Left lung (tissue), 4 donors: ENCODE measurements at regions not wholly inside any gene's neighbourhood (a gene's known extent, or its start where the extent isn't known, plus 50 kb on each side); places are given as distances from the start of the nearest gene placed in this dataset.

Source experiments
- ATAC-seq: fragments of 200-7000 bp; cut with Tn5 transposase; one replicate; pipeline ENCODE4 v1.9.1; 2020; ENCODE audit warnings: moderate library complexity
- DNase-seq, 4 donors: peaks; one replicate each; pipeline ENCODE4 v3.0.0-alpha.2; 2013 to 2020
- H3K27ac ChIP-seq, 2 donors: fragments of 200-600 bp; sonication (generic) in 1 of 2; one replicate each; pipeline versions ENCODE4 v1.5.0 to v1.8.0; 2020 to 2021
- H3K27me3 ChIP-seq, 2 donors: fragments of 200-600 bp; sonication (generic) in 1 of 2; one replicate each; pipeline versions ENCODE4 v1.5.0 to v1.8.0; 2020 to 2021
- H3K36me3 ChIP-seq, 2 donors: fragments of 200-600 bp; sonication (generic) in 1 of 2; one replicate each; pipeline versions ENCODE4 v1.5.0 to v1.8.0; 2020 to 2021
- H3K4me1 ChIP-seq, 2 donors: fragments of 200-600 bp; one replicate each; pipeline ENCODE4 v1.8.0; 2021
- H3K4me3 ChIP-seq, 2 donors: fragments of 200-600 bp; sonication (generic) in 1 of 2; one replicate each; pipeline versions ENCODE4 v1.5.0 to v1.8.0; 2020 to 2021; ENCODE audit warnings: mild to moderate bottlenecking in 1 of 2
- H3K9me3 ChIP-seq, 2 donors: fragments of 200-600 bp; sonication (generic) in 1 of 2; one replicate each; pipeline versions ENCODE4 v1.5.0 to v1.8.0; 2020 to 2021
- CTCF ChIP-seq, 2 donors: fragments of 200-600 bp; sonication (generic) in 1 of 2; IDR thresholded peaks; one replicate each; pipeline versions ENCODE4 v1.5.0 to v1.8.0; 2021; ENCODE audit warnings: antibody characterized with exemption in 2 of 2
- intact Hi-C, 2 donors: fragments of 100-400 bp; cut with DNase I; formaldehyde crosslinking; loops; one replicate each; pipeline versions ENCODE4 v1.11.2 to v1.14.2; 2022
- donor health status: DM: no; HTN: yes; CAD: no.
- donor health status: DM: no; HTN: no; CAD: no.

- Histone ChIP-seq H3K27ac (no peak overlapping the region), H3K9me3 (no peaks in the 10 kb centered on the region), H3K4me3 (no peak overlapping the region), H3K27me3 (no peaks in the 10 kb centered on the region), H3K36me3 (no peaks in the 10 kb centered on the region), H3K4me1 (no peaks in the 10 kb centered on the region)
- DNase-seq, result no peak
- ATAC-seq, result no peak
- TF ChIP-seq CTCF (IDR thresholded peaks at IDR 0.05), result no peak
- intact Hi-C loops, result no loop called here
These were observed 161.7 kb upstream of the ST6GALNAC5 start for GRCh38 chr1:76705560-76705959.

- Histone ChIP-seq H3K4me1 (no peaks in the 10 kb centered on the region), H3K27me3 (no peaks in the 10 kb centered on the region), H3K36me3 (no peaks in the 10 kb centered on the region), H3K9me3 (no peaks in the 10 kb centered on the region), H3K27ac (no peak overlapping the region), H3K4me3 (no peak overlapping the region)
- no peak for DNase-seq
- no peak for TF ChIP-seq CTCF (IDR thresholded peaks at IDR 0.05)
- ATAC-seq, result no peak
- intact Hi-C loops, result no loop called here
These were observed 153.7 kb upstream of the ST6GALNAC5 start for GRCh38 chr1:76713535-76713934.

GRCh38 chr1:76715474-76715873, 151.8 kb upstream of the ST6GALNAC5 start:
- H3K4me1 ChIP-seq, result no peaks in the 10 kb centered on the region
- H3K27me3 ChIP-seq, result no peaks in the 10 kb centered on the region
- DNase-seq (peak in 2 of 4 donors; percentile 19 to 21), ATAC-seq (no peak)
- no peak overlapping the region for H3K4me3 ChIP-seq
- no peak for TF ChIP-seq CTCF (IDR thresholded peaks at IDR 0.05)
- no peak overlapping the region for H3K27ac ChIP-seq
- H3K9me3 ChIP-seq, result no peaks in the 10 kb centered on the region
- intact Hi-C loops, result no loop called here
- H3K36me3 ChIP-seq, result no peaks in the 10 kb centered on the region

- Histone ChIP-seq H3K4me3 (no peak overlapping the region), H3K36me3 (no peaks in the 10 kb centered on the region), H3K27ac (no peak overlapping the region), H3K4me1 (no peaks in the 10 kb centered on the region), H3K27me3 (no peaks in the 10 kb centered on the region), H3K9me3 (no peaks in the 10 kb centered on the region)
- ATAC-seq (no peak), DNase-seq (no peak)
- TF ChIP-seq CTCF (IDR thresholded peaks at IDR 0.05), result no peak
- intact Hi-C loops, result no loop called here
These were observed 143.3 kb upstream of the ST6GALNAC5 start for GRCh38 chr1:76723949-76724348.

GRCh38 chr1:76724816-76725215, 142.5 kb upstream of the ST6GALNAC5 start:
- DNase-seq (no peak), ATAC-seq (no peak)
- H3K4me3 ChIP-seq, result no peak overlapping the region
- intact Hi-C loops, result no loop called here
- H3K4me1 ChIP-seq, result no peaks in the 10 kb centered on the region
- H3K27ac ChIP-seq, result no peak overlapping the region
- H3K36me3 ChIP-seq, result no peaks in the 10 kb centered on the region
- H3K9me3 ChIP-seq, result no peaks in the 10 kb centered on the region
- H3K27me3 ChIP-seq, result no peaks in the 10 kb centered on the region
- TF ChIP-seq CTCF (IDR thresholded peaks at IDR 0.05), result no peak
